BJ (cell line): ENCODE measurements at regions not wholly inside any gene's neighbourhood (a gene's known extent, or its start where the extent isn't known, plus 50 kb on each side); places are given as distances from the start of the nearest gene placed in this dataset.
"Not testable (repeated sequence)": the region's sequence is repeated elsewhere in the genome, so short reads cannot be mapped to it uniquely, and the experiment has no call there.

Experiments
- CTCF ChIA-PET: fragments of 350-600 bp; formaldehyde crosslinking; extraction: SDS; loops from one replicate; lab custom pipeline; 2021; ENCODE audit warnings: antibody characterized with exemption, inconsistent platforms; lab: Yijun Ruan, JAX
- POLR2A ChIA-PET: fragments of 300-600 bp; sonication (Branson Sonifier 250); formaldehyde crosslinking; extraction: SDS; loops from one replicate; lab custom pipeline; 2021; ENCODE audit warnings: antibody characterized with exemption; lab: Charles Lee
- DNase-seq: peaks from one replicate; pipeline ENCODE4 v3.0.0-alpha.2; 2011; ENCODE audit warnings: low read depth
- H3K27me3 ChIP-seq: 2 replicates; pipeline ENCODE4 v1.6.0; 2011; ENCODE audit warnings: low read length; ENCODE audit not compliant: control insufficient read depth, insufficient read depth
- H3K36me3 ChIP-seq: 2 replicates; pipeline ENCODE4 v1.5.1; 2011; ENCODE audit warnings: low read length; ENCODE audit not compliant: control insufficient read depth, insufficient read depth
- H3K4me3 ChIP-seq: 2 replicates; pipeline ENCODE4 v1.5.1; 2011; ENCODE audit warnings: low read depth, mild to moderate bottlenecking, control low read depth, low read length
- TF ChIP-seq, protein P1 (sequence below): IDR thresholded peaks from 2 replicates; pipeline ENCODE4 v1.5.1; 2011; ENCODE audit warnings: low read depth, mild to moderate bottlenecking, control low read depth, inconsistent platforms, low read length, moderate library complexity; ENCODE audit not compliant: insufficient read depth

GRCh38 chr9:71607461-71607881 lies 160.8 kb downstream of the CEMIP2 start:
- H3K4me3 ChIP-seq = no peak overlapping the region
- no peaks in the 10 kb centered on the region for H3K27me3 ChIP-seq
- H3K36me3 ChIP-seq = no peaks in the 10 kb centered on the region
- ChIA-PET CTCF (interaction anchor here (0.6 kb wide), 1 partner anchor 340 kb away, joined by 5 read pairs; no protein-coding TSS in a partner anchor), POLR2A (no interaction called here)
- no peak for DNase-seq
- TF ChIP-seq, protein P1, sequence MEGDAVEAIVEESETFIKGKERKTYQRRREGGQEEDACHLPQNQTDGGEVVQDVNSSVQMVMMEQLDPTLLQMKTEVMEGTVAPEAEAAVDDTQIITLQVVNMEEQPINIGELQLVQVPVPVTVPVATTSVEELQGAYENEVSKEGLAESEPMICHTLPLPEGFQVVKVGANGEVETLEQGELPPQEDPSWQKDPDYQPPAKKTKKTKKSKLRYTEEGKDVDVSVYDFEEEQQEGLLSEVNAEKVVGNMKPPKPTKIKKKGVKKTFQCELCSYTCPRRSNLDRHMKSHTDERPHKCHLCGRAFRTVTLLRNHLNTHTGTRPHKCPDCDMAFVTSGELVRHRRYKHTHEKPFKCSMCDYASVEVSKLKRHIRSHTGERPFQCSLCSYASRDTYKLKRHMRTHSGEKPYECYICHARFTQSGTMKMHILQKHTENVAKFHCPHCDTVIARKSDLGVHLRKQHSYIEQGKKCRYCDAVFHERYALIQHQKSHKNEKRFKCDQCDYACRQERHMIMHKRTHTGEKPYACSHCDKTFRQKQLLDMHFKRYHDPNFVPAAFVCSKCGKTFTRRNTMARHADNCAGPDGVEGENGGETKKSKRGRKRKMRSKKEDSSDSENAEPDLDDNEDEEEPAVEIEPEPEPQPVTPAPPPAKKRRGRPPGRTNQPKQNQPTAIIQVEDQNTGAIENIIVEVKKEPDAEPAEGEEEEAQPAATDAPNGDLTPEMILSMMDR = no peak

DNA sequence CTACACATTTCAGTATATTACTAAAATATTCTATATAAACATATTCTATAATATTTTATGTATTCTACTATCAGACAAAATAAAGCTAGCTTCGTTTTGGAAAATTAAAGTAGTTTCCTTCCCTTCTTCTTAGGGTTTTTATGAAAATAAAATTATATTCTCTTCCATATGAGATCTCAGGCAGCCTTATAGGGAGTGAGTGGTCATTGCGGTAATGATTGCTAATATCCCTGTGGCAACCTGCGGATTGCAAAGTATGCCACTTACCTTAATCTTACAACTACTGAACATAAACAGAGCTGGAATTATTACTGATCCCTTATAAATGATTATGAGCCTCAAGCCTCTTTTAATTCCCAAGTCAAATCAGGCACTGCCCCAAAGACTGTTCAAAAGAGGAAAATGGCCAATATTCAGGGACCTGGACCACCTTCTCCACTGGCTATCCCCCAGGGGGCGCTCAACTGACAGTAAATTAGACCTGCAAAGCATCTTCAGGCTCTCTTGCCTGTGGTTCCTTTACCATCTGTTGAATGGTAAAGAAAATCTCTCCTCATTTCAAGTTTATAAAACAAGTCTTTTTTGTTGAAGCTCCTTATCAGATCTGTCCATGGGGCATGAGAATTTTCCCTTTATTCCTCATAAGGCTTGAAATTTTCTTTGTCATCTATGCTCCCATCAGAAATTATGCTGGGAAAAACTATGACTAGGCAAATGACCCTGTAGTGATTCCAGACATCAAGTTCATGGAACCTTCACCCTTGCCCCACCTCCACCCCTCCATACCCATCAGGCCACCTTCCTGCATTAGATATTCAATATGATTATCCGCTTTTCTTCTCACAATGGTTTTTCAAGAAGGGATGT lies 163.9 kb downstream of the CEMIP2 start:
- ChIA-PET CTCF (interaction anchor here (0.8 to 2.6 kb wide), 27 partner anchors 10 to 315 kb away, joined by 3 to 25 read pairs (median 3); partner anchors contain the start of gene CEMIP2), POLR2A (no interaction called here)
- TF ChIP-seq, protein P1 = peak; percentile 82
- no peaks in the 10 kb centered on the region for H3K27me3 ChIP-seq
- H3K36me3 ChIP-seq = no peaks in the 10 kb centered on the region
- no peak overlapping the region for H3K4me3 ChIP-seq
- no peak for DNase-seq

DNA sequence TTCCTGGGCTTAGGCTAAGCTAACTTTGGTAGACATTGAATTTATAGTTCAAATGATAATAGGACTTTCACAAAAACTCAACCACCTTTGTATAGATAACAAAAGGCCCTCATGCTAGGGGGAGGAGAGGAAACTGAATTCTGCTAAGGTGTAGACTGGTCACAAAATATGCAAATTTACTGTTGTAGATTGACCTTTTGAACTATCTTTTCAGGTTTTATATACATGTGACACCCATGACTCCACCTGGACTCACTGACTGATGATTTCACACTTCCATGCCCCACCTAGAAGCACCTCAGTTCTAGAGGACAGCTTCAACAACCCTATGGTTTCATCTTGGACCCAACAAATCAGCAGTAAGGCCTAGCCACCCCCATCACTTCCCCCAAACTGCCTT lies 165.7 kb downstream of the CEMIP2 start:
- H3K4me3 ChIP-seq = no peak overlapping the region
- DNase-seq = no peak
- no peaks in the 10 kb centered on the region; the same call in 1 of the 2 replicates for H3K27me3 ChIP-seq
- POLR2A ChIA-PET = no interaction called here
- CTCF ChIA-PET = interaction anchor here (0.8 kb wide), 1 partner anchor 218 kb away, joined by 3 read pairs; no protein-coding TSS in a partner anchor
- H3K36me3 ChIP-seq = no peaks in the 10 kb centered on the region
- TF ChIP-seq, protein P1 = no peak

- H3K36me3 ChIP-seq, DNase-seq, H3K27me3 ChIP-seq, H3K4me3 ChIP-seq, POLR2A ChIA-PET: not testable (repeated sequence)
- CTCF ChIA-PET = interaction anchor here (4.0 kb wide), 1 partner anchor 9 kb away, joined by 17 read pairs; no protein-coding TSS in a partner anchor
These were observed 172.6 kb downstream of the CEMIP2 start for GRCh38 chr9:71595762-71596161.

- DNase-seq = no peak
- TF ChIP-seq, protein P1 = no peak
- CTCF ChIA-PET = interaction anchor here (1.0 to 4.0 kb wide), 3 partner anchors 10 to 309 kb away, joined by 3 to 17 read pairs (median 5); no protein-coding TSS in a partner anchor
These were observed 173.8 kb downstream of the CEMIP2 start for GRCh38 chr9:71594541-71594940.

More at GRCh38 chr9:71594541-71594940, 173.8 kb downstream of the CEMIP2 start:
- POLR2A ChIA-PET = no interaction called here
- H3K27me3 ChIP-seq = peaks cover 2% of the 10 kb centered on the region
- no peak overlapping the region for H3K4me3 ChIP-seq
- no peaks in the 10 kb centered on the region for H3K36me3 ChIP-seq
